ENCODE measurements at regions not wholly inside any gene's neighbourhood (a gene's known extent, or its start where the extent isn't known, plus 50 kb on each side); places are given as distances from the start of the nearest gene placed in this dataset.

- Histone ChIP-seq H3K18ac (ENCODE audit: insufficient read length, low read depth, low read length) (no peak overlapping the region), H4K91ac (ENCODE audit: insufficient read length, low read depth, low read length) (no peak overlapping the region)
Measured at GRCh38 chr2:16155766-16156165, 215.4 kb downstream of the MYCN start.

More at GRCh38 chr2:16155766-16156165, 215.4 kb downstream of the MYCN start:
- Histone ChIP-seq H3K9me3 (ENCODE audit: control insufficient read depth, low read depth, low read length) (no peaks in the 10 kb centered on the region), H3T11ph (ENCODE audit: low read length) (no peak overlapping the region), H3K56ac (ENCODE audit: insufficient read length, low read depth, low read length) (no peak overlapping the region), H4K8ac (replicated peaks; ENCODE audit: insufficient read length, low read depth, low read length) (no peak overlapping the region), H3K14ac (ENCODE audit: insufficient read depth, low read length) (no peak overlapping the region), H3K23me2 (ENCODE audit: insufficient read length, low read depth, low read length, poor library complexity, severe bottlenecking) (no peaks in the 10 kb centered on the region), H3K4me2 (ENCODE audit: insufficient read depth, insufficient read length, low read length) (no peak overlapping the region), H3K23ac (ENCODE audit: insufficient read length, low read depth, low read length) (no peak overlapping the region), H3K27me3 (ENCODE audit: insufficient read depth, low read length) (no peaks in the 10 kb centered on the region), H3K4ac (ENCODE audit: low read depth, low read length) (no peak overlapping the region), H2BK5ac (ENCODE audit: insufficient read length, low read length) (no peak overlapping the region), H4K20me1 (ENCODE audit: control insufficient read depth, insufficient read depth, insufficient read length) (no peaks in the 10 kb centered on the region), H2BK15ac (ENCODE audit: low read depth, low read length) (no peak overlapping the region), H4K5ac (ENCODE audit: insufficient read length, low read depth, low read length) (no peak overlapping the region), H2AK5ac (ENCODE audit: insufficient read length, low read length) (no peak overlapping the region), H2BK120ac (ENCODE audit: low read depth, low read length, poor library complexity, severe bottlenecking) (no peak overlapping the region), H2BK20ac (ENCODE audit: low read depth, low read length, poor library complexity, severe bottlenecking) (no peak overlapping the region), H3K79me1 (ENCODE audit: insufficient read depth, low read depth, low read length, poor library complexity, severe bottlenecking) (no peaks in the 10 kb centered on the region), H2AFZ (ENCODE audit: low read length) (no peak overlapping the region), H3K4me1 (ENCODE audit: insufficient read depth, low read length) (no peaks in the 10 kb centered on the region), H3K79me2 (ENCODE audit: insufficient read depth, low read length) (no peaks in the 10 kb centered on the region), H2BK12ac (ENCODE audit: insufficient read length, low read depth, low read length) (no peak overlapping the region), H3K9ac (ENCODE audit: extremely low read depth, insufficient read length, low read length) (no peak overlapping the region), H3K27ac (ENCODE audit: insufficient read length, low read depth, low read length) (no peak overlapping the region)
- H3K4me1 Mint-ChIP-seq = peaks cover 0 to 2% of the 10 kb centered on the region in 2 experiments; a peak in 1 of 4 replicates
- no peaks in the 10 kb centered on the region; a peak in 1 of 7 replicates for H3K36me3 Mint-ChIP-seq (ENCODE audit: insufficient read depth in 1 of 3, low read depth in 3 of 3)
- H3K27me3 Mint-ChIP-seq (ENCODE audit: low read depth) = no peaks in the 10 kb centered on the region
- H3K27ac Mint-ChIP-seq = no peak overlapping the region
- 0 out of 5 replicates have a peak, but pooled peaks cover 0 to 2% of the 10 kb centered on the region in 2 experiments for H3K9me3 Mint-ChIP-seq
- WGBS (ENCODE audit: extremely low coverage, insufficient read length, low lambda C conversion rate) = no CpG with 5 or more reads among the region's 6 CpGs
- TF ChIP-seq CTCF (conservative IDR thresholded peaks at IDR 0.05) = no peak
- no peak overlapping the region for H3K4me3 Mint-ChIP-seq
- DNase-seq = no peak

Measured in H9 (cell line).